HG03432 (cell line): ENCODE measurements at regions not wholly inside any gene's neighbourhood (a gene's known extent, or its start where the extent isn't known, plus 50 kb on each side); places are given as distances from the start of the nearest gene placed in this dataset.
"Not testable (repeated sequence)": the region's sequence is repeated elsewhere in the genome, so short reads cannot be mapped to it uniquely, and the experiment has no call there.

Experiments
- ATAC-seq: cut with Tn5 transposase; IDR thresholded peaks from one replicate; pipeline ENCODE4 v1.9.1; 2021; ENCODE audit warnings: mild to moderate bottlenecking, moderate library complexity; ENCODE audit not compliant: unreplicated experiment

DNA sequence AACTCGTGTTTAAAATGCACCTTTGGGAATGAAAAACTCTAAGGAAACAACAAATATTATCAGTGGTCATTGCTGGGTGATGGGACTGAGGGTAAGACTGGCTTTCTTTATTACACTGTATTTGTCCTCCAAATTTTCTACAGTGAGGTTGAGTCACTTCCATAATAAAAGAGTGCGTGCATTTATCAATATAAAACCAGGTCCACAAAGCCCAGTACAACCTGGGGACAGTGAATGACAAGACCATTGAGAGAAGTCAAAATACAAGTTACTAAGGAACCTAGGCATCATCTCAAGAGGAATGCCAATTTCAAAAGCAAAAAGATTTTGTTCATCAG, 76.4 kb downstream of the MAGED4 start:
- peak; percentile 7 for ATAC-seq

DNA sequence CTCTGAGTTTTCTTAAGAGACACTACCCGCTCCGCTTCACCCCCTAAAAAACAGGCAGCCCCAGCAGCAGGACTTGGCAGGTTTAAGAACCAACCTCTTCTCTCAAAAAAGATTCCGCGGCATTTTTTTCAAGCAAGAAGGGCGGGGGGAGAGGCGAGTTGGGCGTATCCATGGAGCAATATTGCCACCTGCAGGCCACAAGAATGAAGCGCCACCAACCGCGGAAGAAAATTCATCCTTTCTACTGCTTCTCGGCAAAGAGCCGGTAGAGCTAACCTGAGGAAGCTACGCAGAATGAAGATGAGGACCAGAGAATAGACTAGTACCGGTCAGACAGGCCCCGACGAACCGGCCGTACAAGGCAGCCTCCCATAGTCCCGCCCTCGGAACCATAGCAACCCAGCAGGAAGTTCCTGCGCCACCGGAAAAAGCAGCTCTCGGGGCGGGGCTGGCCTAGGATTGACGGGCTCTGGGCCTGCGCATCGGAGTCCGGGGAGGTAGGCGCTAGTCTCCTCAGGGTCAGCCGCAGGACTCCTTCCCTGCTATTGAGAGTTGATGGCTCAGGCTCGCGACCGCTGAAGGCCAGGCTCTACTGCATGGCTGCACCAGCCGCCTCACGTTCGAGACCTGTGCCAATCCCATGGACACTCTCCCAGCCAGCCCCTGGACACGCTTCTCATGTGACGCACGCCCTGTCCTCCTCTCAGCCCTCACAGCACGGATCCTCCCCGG, 76.9 kb downstream of the MAGED4 start:
- ATAC-seq = peak; percentile 99

DNA sequence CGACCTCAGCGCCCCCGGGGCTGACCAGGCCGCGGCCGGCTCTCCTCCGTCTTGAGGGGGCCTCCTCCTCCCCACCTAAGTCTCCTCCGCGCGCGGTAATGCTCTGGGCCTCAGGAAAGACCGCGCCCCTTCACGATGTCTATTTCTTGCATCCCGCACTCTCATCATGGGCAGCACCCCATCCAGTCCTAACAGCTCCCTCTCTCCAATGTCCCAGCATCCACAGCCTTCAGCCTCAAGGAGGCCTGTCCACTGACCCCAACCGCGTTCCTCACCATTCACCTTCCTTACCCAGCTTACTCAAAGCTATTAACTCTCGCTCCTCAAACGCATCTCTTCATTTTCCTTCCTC, 77.5 kb downstream of the MAGED4 start:
- ATAC-seq = no peak

GRCh38 chrX:52263417-52263816, 78.7 kb downstream of the MAGED4 start:
- ATAC-seq = no peak

DNA sequence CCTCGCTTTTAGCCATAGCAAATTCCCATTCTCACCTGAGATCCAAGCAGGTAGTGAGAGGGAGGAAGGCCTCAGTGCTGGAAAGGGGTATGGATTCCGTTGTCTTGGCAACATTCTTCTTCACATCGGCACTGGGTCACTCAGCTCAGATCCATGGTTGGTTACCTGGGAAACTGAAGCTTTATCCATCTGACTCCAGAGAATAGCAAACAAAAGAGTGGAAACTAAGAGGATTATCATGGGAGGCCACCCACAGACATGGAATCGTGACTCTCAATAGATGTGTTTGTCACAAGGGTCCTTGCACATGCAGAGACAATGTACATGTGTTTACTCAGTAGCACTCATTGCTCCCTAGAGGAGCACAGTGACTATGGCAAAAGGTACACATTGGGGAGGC, 81.0 kb downstream of the MAGED4 start:
- no peak for ATAC-seq

DNA sequence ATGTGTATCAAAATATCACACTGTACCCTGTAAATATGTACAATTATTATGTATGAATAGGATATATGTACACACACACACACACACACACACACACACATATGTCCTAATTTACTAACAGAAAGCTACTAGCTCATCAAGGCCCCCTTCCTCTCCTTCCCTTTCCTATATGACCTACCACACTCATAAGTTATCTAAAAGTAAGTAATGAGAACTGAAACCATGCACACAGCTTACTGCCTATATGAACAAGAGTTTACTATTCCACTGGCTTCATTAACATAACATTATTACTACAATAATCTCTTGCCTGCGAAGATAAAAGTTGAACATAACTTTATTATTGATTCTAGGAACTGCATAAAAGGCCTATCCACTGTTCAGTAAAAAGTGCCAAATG, 83.8 kb downstream of the MAGED4 start:
- not testable (repeated sequence) for ATAC-seq

GRCh38 chrX:52270453-52271116, 85.9 kb downstream of the MAGED4 start:
- no peak for ATAC-seq

DNA sequence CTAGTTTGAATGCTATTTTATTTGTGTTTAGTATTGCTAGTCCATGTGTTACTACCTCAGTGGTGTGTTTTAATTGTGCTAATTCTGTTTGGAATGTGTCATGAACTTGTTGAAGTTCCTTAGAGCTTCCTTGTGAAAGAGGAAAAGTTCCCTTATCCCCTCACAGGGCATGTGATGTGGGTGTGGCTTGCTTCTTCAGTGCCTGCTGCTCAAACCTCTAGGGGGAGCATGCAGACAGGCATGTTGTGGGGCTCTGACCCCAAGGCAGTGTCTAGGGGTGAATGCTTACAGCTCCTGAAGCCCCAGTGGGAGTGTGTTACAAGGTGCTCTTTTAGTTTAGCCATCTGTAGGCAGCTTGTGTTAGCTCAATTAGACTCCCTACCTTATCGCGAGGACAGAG, 86.5 kb downstream of the MAGED4 start:
- no peak for ATAC-seq

GRCh38 chrX:52277666-52278065, 91.2 kb upstream of the XAGE2 start:
- ATAC-seq = no peak

DNA sequence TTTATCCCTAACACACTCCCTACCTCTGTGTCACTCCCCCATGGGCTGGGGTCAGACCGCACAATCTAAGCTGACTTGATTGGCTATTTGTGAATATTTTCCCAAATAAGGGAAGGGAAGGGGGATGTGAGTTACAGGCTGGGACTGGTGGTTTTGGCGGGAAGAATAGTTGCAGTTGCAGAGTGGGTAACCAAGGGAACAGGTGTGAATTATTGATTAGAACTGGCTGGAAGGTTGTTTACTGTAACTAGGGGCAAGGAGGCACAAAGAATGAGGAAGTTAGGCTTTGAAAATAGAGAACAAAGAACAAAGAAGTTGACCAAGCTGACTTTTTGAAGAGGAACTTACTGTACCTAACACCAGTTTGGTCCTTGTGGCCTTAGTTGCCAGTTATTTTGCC, 88.0 kb upstream of the XAGE2 start:
- ATAC-seq = no peak

- ATAC-seq = no peak
Observed at GRCh38 chrX:52284865-52285264, 84.0 kb upstream of the XAGE2 start.

GRCh38 chrX:52298968-52299367, 69.9 kb upstream of the XAGE2 start:
- ATAC-seq = not testable (repeated sequence)

DNA sequence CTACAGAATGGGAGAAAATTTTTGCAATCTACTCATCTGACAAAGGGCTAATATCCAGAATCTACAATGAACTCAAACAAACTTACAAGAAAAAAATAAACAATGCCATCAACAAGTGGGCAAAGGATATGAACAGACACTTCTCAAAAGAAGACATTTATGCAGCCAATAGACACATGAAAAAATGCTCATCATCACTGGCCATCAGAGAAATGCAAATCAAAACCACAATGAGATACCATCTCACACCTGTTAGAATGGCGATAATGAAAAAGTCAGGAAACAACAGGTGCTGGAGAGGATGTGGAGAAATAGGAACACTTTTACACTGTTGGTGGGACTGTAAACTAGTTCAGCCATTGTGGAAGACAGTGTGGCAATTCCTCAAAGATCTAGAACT, 60.3 kb upstream of the XAGE2 start:
- not testable (repeated sequence) for ATAC-seq
